Sigmoid colon (tissue), 6 donors: ENCODE measurements at regions not wholly inside any gene's neighbourhood (a gene's known extent, or its start where the extent isn't known, plus 50 kb on each side); places are given as distances from the start of the nearest gene placed in this dataset.

ENCODE experiments used
- DNase-seq: peaks from one replicate; pipeline ENCODE4 v3.0.0-alpha.2; 2019
- H3K27ac ChIP-seq, 4 donors: fragments of 200-600 bp; sonication (generic); one replicate each; pipeline ENCODE4 v1.5.1; 2016 to 2019; ENCODE audit warnings: mild to moderate bottlenecking in 1 of 4
- H3K27me3 ChIP-seq, 3 donors: fragments of 200-600 bp; sonication (generic); one replicate each; pipeline ENCODE4 v1.5.1; 2019; ENCODE audit warnings: mild to moderate bottlenecking in 1 of 3
- H3K36me3 ChIP-seq, 4 donors: fragments of 200-600 bp; sonication (generic); one replicate each; pipeline ENCODE4 v1.5.1; 2016 to 2019
- H3K4me1 ChIP-seq, 4 donors: fragments of 200-600 bp; sonication (generic); one replicate each; pipeline ENCODE4 v1.5.1; 2017 to 2019
- H3K4me3 ChIP-seq, 4 donors: fragments of 200-600 bp; sonication (generic); one replicate each; pipeline ENCODE4 v1.5.1; 2017 to 2019; ENCODE audit warnings: mild to moderate bottlenecking in 2 of 4, moderate library complexity in 1 of 4
- H3K9me3 ChIP-seq, 4 donors: fragments of 200-600 bp in 3 of 4; sonication (generic) in 3 of 4; one replicate each; pipeline versions ENCODE4 v1.5.1 to v1.6.1; 2013 to 2019
- CTCF ChIP-seq, 4 experiments: fragments of 450-650 bp in 3 of 4; fragments of 200-600 bp in 1 of 4; IDR thresholded peaks; one replicate each; pipeline ENCODE4 v1.5.1; 2016 to 2019; ENCODE audit warnings: antibody characterized with exemption in 4 of 4, mild to moderate bottlenecking in 3 of 4, moderate library complexity in 2 of 4
- EP300 ChIP-seq, 4 donors: sonication (generic); formaldehyde crosslinking; IDR thresholded peaks; one replicate each; pipeline ENCODE4 v1.6.1; 2017; ENCODE audit warnings: antibody characterized with exemption in 4 of 4
- POLR2A ChIP-seq, 2 donors: fragments of 450-650 bp; IDR thresholded peaks; one replicate each; pipeline ENCODE4 v1.6.1; 2016; ENCODE audit warnings: antibody characterized with exemption in 2 of 2, mild to moderate bottlenecking in 2 of 2, moderate library complexity in 2 of 2
- POLR2AphosphoS5 ChIP-seq, 4 donors: sonication (generic); formaldehyde crosslinking; IDR thresholded peaks; one replicate each; pipeline ENCODE4 v1.6.1; 2017; ENCODE audit warnings: antibody characterized with exemption in 4 of 4
- WGBS, 2 donors: extraction: QIAGEN DNeasy Blood & Tissue Kit; methylation state at CpG; one replicate each; pipeline ENCODE4 v1.1.7; 2013; 5-methylcytosine and 5-hydroxymethylcytosine counted together
- intact Hi-C: fragments of 100-400 bp; cut with DNase I; formaldehyde crosslinking; loops from one replicate; pipeline ENCODE4 v1.15.1; 2023
- donor health status: healthy with polysubstance abuse.
- donor health status: healthy.

- H3K4me3 ChIP-seq = no peak overlapping the region
- 54 to 57% methylated on average over 4 of the region's 4 CpGs for WGBS, 2 donors
- H3K27ac ChIP-seq = no peak overlapping the region
- H3K9me3 ChIP-seq = peaks cover 0 to 12% (median 2%) of the 10 kb centered on the region in 4 donors
- no peak for DNase-seq
- TF ChIP-seq CTCF (IDR thresholded peaks at IDR 0.05) = no peak
- TF ChIP-seq EP300 (IDR thresholded peaks at IDR 0.05) = no peak
- TF ChIP-seq POLR2A (IDR thresholded peaks at IDR 0.05) = no peak
- no peak for TF ChIP-seq POLR2AphosphoS5 (IDR thresholded peaks at IDR 0.05)
- H3K27me3 ChIP-seq = no peaks in the 10 kb centered on the region
- H3K36me3 ChIP-seq = no peaks in the 10 kb centered on the region
- intact Hi-C loops = no loop called here
- no peaks in the 10 kb centered on the region for H3K4me1 ChIP-seq
These were observed 504.6 kb downstream of the ALG10 start for GRCh38 chr12:34526946-34527345.

- WGBS, 2 donors = 86 to 93% methylated on average over 4 of the region's 4 CpGs
- Histone ChIP-seq H3K27me3 (no peaks in the 10 kb centered on the region), H3K4me1 (no peaks in the 10 kb centered on the region), H3K4me3 (no peak overlapping the region), H3K27ac (no peak overlapping the region), H3K36me3 (no peaks in the 10 kb centered on the region), H3K9me3 (peaks cover 12 to 36% (median 32%) of the 10 kb centered on the region in 4 donors)
- TF ChIP-seq POLR2AphosphoS5 (IDR thresholded peaks at IDR 0.05) (no peak), CTCF (IDR thresholded peaks at IDR 0.05) (no peak), EP300 (IDR thresholded peaks at IDR 0.05) (no peak), POLR2A (IDR thresholded peaks at IDR 0.05) (no peak)
- intact Hi-C loops = no loop called here
- DNase-seq = no peak
These were observed 525.0 kb downstream of the ALG10 start for GRCh38 chr12:34547276-34547675.

GRCh38 chr12:34591966-34592365 is 569.7 kb downstream of the ALG10 start:
- Histone ChIP-seq H3K27me3 (no peaks in the 10 kb centered on the region), H3K27ac (no peak overlapping the region), H3K4me1 (no peaks in the 10 kb centered on the region), H3K36me3 (no peaks in the 10 kb centered on the region), H3K4me3 (no peak overlapping the region), H3K9me3 (peaks cover 8 to 46% (median 37%) of the 10 kb centered on the region in 4 donors)
- TF ChIP-seq POLR2AphosphoS5 (IDR thresholded peaks at IDR 0.05) (no peak), POLR2A (IDR thresholded peaks at IDR 0.05) (no peak), CTCF (IDR thresholded peaks at IDR 0.05) (no peak), EP300 (IDR thresholded peaks at IDR 0.05) (no peak)
- WGBS, 2 donors = 74 to 81% methylated on average over 4 of the region's 4 CpGs
- no peak for DNase-seq
- intact Hi-C loops = no loop called here

GRCh38 chr12:34595749-34596733 is 573.7 kb downstream of the ALG10 start:
- Histone ChIP-seq H3K9me3 (peaks cover 14 to 44% (median 34%) of the 10 kb centered on the region in 4 donors), H3K27ac (no peak overlapping the region), H3K27me3 (no peaks in the 10 kb centered on the region), H3K36me3 (no peaks in the 10 kb centered on the region), H3K4me1 (no peaks in the 10 kb centered on the region), H3K4me3 (no peak overlapping the region)
- peak; percentile 37 for DNase-seq
- TF ChIP-seq CTCF (IDR thresholded peaks at IDR 0.05) = no peak
- TF ChIP-seq POLR2A (IDR thresholded peaks at IDR 0.05) = no peak
- no peak for TF ChIP-seq POLR2AphosphoS5 (IDR thresholded peaks at IDR 0.05)
- TF ChIP-seq EP300 (IDR thresholded peaks at IDR 0.05) = no peak
- intact Hi-C loops = no loop called here
- 68 to 81% methylated on average over 19 of the region's 19 CpGs for WGBS, 2 donors
